HG03571 (cell line): ENCODE measurements at regions not wholly inside any gene's neighbourhood (a gene's known extent, or its start where the extent isn't known, plus 50 kb on each side); places are given as distances from the start of the nearest gene placed in this dataset.

ENCODE experiments used
- ATAC-seq: cut with Tn5 transposase; IDR thresholded peaks from one replicate; pipeline ENCODE4 v1.9.1; 2021; ENCODE audit not compliant: unreplicated experiment

- no peak for ATAC-seq
Measured at GRCh38 chr2:15875969-15876705, 64.2 kb upstream of the MYCN start.

GRCh38 chr2:15880226-15881119 lies 59.9 kb upstream of the MYCN start:
- no peak for ATAC-seq

GRCh38 chr2:15881120-15881433 lies 59.3 kb upstream of the MYCN start:
- ATAC-seq, result no peak

- ATAC-seq, result no peak
Measured at GRCh38 chr2:15881676-15882075, 58.7 kb upstream of the MYCN start.

- ATAC-seq, result no peak
Measured at GRCh38 chr2:15882761-15883497, 57.4 kb upstream of the MYCN start.

GRCh38 chr2:15883684-15884083 lies 56.7 kb upstream of the MYCN start:
- ATAC-seq, result no peak

- no peak for ATAC-seq
Measured at GRCh38 chr2:15884790-15885189, 55.6 kb upstream of the MYCN start.

- ATAC-seq, result no peak
Measured at GRCh38 chr2:15886231-15886630, 54.1 kb upstream of the MYCN start.

- ATAC-seq, result no peak
Measured at GRCh38 chr2:15889442-15890123, 50.8 kb upstream of the MYCN start.

GRCh38 chr2:15890124-15890754 lies 50.1 kb upstream of the MYCN start:
- ATAC-seq, result no peak
